ENCODE measurements at regions not wholly inside any gene's neighbourhood (a gene's known extent, or its start where the extent isn't known, plus 50 kb on each side); places are given as distances from the start of the nearest gene placed in this dataset.
"Not testable (repeated sequence)": the region's sequence is repeated elsewhere in the genome, so short reads cannot be mapped to it uniquely, and the experiment has no call there.

- not testable (repeated sequence) for DNase-seq (ENCODE audit: low spot score)
Measured at GRCh38 chr14:37785298-37785697, 189.9 kb downstream of the TTC6 start.

- not testable (repeated sequence) for DNase-seq (ENCODE audit: low spot score)
Measured at GRCh38 chr14:37786114-37786625, 190.7 kb downstream of the TTC6 start.

GRCh38 chr14:37787879-37788494 lies 192.6 kb downstream of the TTC6 start:
- no peak for DNase-seq (ENCODE audit: low spot score)

GRCh38 chr14:37791384-37792036 lies 196.1 kb downstream of the TTC6 start:
- no peak for DNase-seq (ENCODE audit: low spot score)

GRCh38 chr14:37792124-37792523 lies 196.7 kb downstream of the TTC6 start:
- no peak for DNase-seq (ENCODE audit: low spot score)

- DNase-seq (ENCODE audit: low spot score), result no peak
Measured at GRCh38 chr14:37796703-37797416, 201.4 kb downstream of the TTC6 start.

- DNase-seq (ENCODE audit: low spot score), result no peak
Measured at GRCh38 chr14:37797675-37798074, 202.2 kb downstream of the TTC6 start.

GRCh38 chr14:37807722-37808121 lies 212.3 kb downstream of the TTC6 start:
- no peak for DNase-seq (ENCODE audit: low spot score)

- no peak for DNase-seq (ENCODE audit: low spot score)
Measured at GRCh38 chr14:37810094-37810801, 214.8 kb downstream of the TTC6 start.

- no peak for DNase-seq (ENCODE audit: low spot score)
Measured at GRCh38 chr14:37813732-37814131, 218.3 kb downstream of the TTC6 start.

- DNase-seq (ENCODE audit: low spot score), result no peak
Measured at GRCh38 chr14:37816135-37816534, 220.7 kb downstream of the TTC6 start.

GRCh38 chr14:37816743-37817295 lies 221.4 kb downstream of the TTC6 start:
- no peak for DNase-seq (ENCODE audit: low spot score)

- peak; percentile 62 for DNase-seq (ENCODE audit: low spot score)
Measured at GRCh38 chr14:37819155-37820015, 224.0 kb downstream of the TTC6 start.

- DNase-seq (ENCODE audit: low spot score), result not testable (repeated sequence)
Measured at GRCh38 chr14:37820810-37821209, 225.4 kb downstream of the TTC6 start.

GRCh38 chr14:37824939-37825712 lies 229.7 kb downstream of the TTC6 start:
- DNase-seq (ENCODE audit: low spot score), result no peak

- DNase-seq (ENCODE audit: low spot score), result no peak
Measured at GRCh38 chr14:37826869-37827268, 231.4 kb downstream of the TTC6 start.

GRCh38 chr14:37830271-37830670 lies 234.8 kb downstream of the TTC6 start:
- no peak for DNase-seq (ENCODE audit: low spot score)

- no peak for DNase-seq (ENCODE audit: low spot score)
Measured at GRCh38 chr14:37834275-37834674, 238.8 kb downstream of the TTC6 start.

GRCh38 chr14:37838778-37839177 lies 243.3 kb downstream of the TTC6 start:
- DNase-seq (ENCODE audit: low spot score), result not testable (repeated sequence)

- DNase-seq (ENCODE audit: low spot score), result not testable (repeated sequence)
Measured at GRCh38 chr14:37841039-37841438, 245.6 kb downstream of the TTC6 start.
